OCI-LY1 (cell line): ENCODE measurements at regions not wholly inside any gene's neighbourhood (a gene's known extent, or its start where the extent isn't known, plus 50 kb on each side); places are given as distances from the start of the nearest gene placed in this dataset.

ENCODE experiments used
- CTCF ChIP-seq: fragments of 200-600 bp; sonication (generic), shearing (Covaris generic); IDR thresholded peaks from 2 replicates; pipeline ENCODE4 v1.5.1; 2017; ENCODE audit warnings: mild to moderate bottlenecking, antibody characterized with exemption, low read length, moderate library complexity, mixed read lengths
- EZH2 ChIP-seq: fragments of 200-600 bp; sonication (generic), shearing (Covaris generic); IDR thresholded peaks from 2 replicates; pipeline ENCODE4 v1.8.0; 2017; ENCODE audit warnings: borderline replicate concordance, mixed run types, mild to moderate bottlenecking, antibody characterized with exemption, low read length, moderate library complexity, mixed read lengths

- TF ChIP-seq CTCF, result no peak
- no peak for TF ChIP-seq EZH2
Measured at GRCh38 chr3:26556637-26557036, 65.9 kb upstream of the LRRC3B start.
